NB4 (cell line): ENCODE measurements at regions not wholly inside any gene's neighbourhood (a gene's known extent, or its start where the extent isn't known, plus 50 kb on each side); places are given as distances from the start of the nearest gene placed in this dataset.

ENCODE experiments used
- MAX ChIP-seq: IDR thresholded peaks from 2 replicates; pipeline ENCODE4 v1.6.1; 2011; ENCODE audit warnings: low read depth, low read length
- MYC ChIP-seq: IDR thresholded peaks from 2 replicates; pipeline ENCODE4 v1.6.1; 2011; ENCODE audit warnings: low read depth, low read length
- POLR2A ChIP-seq: IDR thresholded peaks from 2 replicates; pipeline ENCODE4 v1.6.1; 2011; ENCODE audit warnings: mild to moderate bottlenecking; ENCODE audit not compliant: insufficient read length; ENCODE audit errors: extremely low read depth
- TF ChIP-seq, protein P1 (sequence below): IDR thresholded peaks from one replicate; pipeline ENCODE4 v1.5.1; 2012; ENCODE audit warnings: low read depth, low read length

DNA sequence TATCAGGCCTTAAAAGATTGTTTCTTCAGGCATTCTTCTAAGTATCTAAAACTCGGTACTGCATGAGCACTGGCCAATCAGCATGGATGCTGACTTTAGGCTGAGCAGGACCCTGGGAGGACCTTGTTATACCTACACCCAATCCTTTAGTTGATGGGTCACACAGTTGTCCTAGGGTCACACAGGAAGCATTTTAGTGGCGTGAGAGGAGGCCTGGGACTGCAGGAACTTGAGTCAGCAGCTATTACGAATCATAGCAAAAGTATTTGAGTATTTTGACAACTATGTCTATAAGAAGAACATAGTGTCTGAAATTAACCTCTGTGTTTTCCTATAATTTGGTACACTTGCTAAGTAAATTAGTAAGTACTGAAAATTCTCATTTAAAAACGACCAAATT, 741.4 kb downstream of the HACE1 start:
- TF ChIP-seq, protein P1, sequence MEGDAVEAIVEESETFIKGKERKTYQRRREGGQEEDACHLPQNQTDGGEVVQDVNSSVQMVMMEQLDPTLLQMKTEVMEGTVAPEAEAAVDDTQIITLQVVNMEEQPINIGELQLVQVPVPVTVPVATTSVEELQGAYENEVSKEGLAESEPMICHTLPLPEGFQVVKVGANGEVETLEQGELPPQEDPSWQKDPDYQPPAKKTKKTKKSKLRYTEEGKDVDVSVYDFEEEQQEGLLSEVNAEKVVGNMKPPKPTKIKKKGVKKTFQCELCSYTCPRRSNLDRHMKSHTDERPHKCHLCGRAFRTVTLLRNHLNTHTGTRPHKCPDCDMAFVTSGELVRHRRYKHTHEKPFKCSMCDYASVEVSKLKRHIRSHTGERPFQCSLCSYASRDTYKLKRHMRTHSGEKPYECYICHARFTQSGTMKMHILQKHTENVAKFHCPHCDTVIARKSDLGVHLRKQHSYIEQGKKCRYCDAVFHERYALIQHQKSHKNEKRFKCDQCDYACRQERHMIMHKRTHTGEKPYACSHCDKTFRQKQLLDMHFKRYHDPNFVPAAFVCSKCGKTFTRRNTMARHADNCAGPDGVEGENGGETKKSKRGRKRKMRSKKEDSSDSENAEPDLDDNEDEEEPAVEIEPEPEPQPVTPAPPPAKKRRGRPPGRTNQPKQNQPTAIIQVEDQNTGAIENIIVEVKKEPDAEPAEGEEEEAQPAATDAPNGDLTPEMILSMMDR = no peak
- no peak for TF ChIP-seq POLR2A
- TF ChIP-seq MAX = no peak
- no peak for TF ChIP-seq MYC
